ENCODE measurements at regions not wholly inside any gene's neighbourhood (a gene's known extent, or its start where the extent isn't known, plus 50 kb on each side); places are given as distances from the start of the nearest gene placed in this dataset.

DNA sequence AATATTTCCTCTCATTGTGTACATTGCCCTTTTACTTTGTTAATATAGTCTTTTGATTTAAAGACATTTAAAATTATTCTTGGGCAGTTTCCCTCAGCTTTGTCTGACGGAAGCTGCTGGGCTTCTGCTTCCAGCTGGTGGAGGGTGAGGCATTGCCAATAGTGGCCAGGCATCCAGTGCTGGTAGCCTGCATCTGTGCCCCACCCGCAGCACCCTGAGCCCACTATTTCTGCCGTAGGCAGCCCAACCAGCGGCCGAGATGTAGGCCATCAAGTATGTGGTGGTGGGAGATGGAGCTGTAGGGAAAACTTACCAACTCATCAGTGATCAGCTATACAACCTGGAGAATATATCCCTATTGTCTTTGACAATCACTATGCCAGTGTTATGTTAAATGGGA is 226.0 kb upstream of the SYNCRIP start:
- peaks cover 0 to 8% (median 0%) of the 10 kb centered on the region in 12 donors for H3K9me3 ChIP-seq
- no peaks in the 10 kb centered on the region for H3K36me3 ChIP-seq
- H3K4me1 ChIP-seq = peaks cover 0 to 33% (median 10%) of the 10 kb centered on the region in 12 donors
- no peak overlapping the region for H3K4me3 ChIP-seq
- WGBS, 4 donors = 85 to 94% (median 90%) methylated on average over 5 of the region's 5 CpGs
- TF ChIP-seq, protein P1, sequence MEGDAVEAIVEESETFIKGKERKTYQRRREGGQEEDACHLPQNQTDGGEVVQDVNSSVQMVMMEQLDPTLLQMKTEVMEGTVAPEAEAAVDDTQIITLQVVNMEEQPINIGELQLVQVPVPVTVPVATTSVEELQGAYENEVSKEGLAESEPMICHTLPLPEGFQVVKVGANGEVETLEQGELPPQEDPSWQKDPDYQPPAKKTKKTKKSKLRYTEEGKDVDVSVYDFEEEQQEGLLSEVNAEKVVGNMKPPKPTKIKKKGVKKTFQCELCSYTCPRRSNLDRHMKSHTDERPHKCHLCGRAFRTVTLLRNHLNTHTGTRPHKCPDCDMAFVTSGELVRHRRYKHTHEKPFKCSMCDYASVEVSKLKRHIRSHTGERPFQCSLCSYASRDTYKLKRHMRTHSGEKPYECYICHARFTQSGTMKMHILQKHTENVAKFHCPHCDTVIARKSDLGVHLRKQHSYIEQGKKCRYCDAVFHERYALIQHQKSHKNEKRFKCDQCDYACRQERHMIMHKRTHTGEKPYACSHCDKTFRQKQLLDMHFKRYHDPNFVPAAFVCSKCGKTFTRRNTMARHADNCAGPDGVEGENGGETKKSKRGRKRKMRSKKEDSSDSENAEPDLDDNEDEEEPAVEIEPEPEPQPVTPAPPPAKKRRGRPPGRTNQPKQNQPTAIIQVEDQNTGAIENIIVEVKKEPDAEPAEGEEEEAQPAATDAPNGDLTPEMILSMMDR (IDR thresholded peaks at IDR 0.05) = no peak
- no peak for TF ChIP-seq POLR2A (IDR thresholded peaks at IDR 0.05)
- no peaks in the 10 kb centered on the region for H3K27me3 ChIP-seq
- ATAC-seq (no peak), DNase-seq (no peak)
- intact Hi-C loops (cut with DNase I) = no loop called here
- H3K27ac ChIP-seq = no peak overlapping the region

DNA sequence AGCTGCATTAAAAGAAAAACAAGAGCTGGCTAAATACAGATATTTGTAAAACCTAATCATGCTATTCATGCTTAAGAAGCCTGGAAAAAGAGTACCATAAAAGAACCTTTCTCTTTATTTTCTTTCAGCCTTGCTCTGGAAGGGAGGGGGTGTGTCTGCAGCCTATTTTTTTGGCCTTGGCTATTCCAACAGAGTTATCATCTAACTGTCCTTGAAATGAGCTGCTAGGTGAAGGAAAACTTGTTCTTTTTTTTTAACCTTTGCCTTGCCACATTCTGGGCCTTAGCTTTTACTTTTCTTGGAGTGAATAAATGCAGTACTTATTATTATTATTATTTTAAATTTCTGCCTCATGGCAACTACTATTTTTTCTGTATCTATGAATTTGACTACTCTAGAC is 224.9 kb upstream of the SYNCRIP start:
- Histone ChIP-seq H3K4me3 (no peak overlapping the region), H3K9me3 (no peaks in the 10 kb centered on the region), H3K27ac (peak overlapping the region in 2 of 12 donors; percentile 44 to 80), H3K27me3 (no peaks in the 10 kb centered on the region), H3K4me1 (peaks cover 0 to 33% (median 10%) of the 10 kb centered on the region in 12 donors), H3K36me3 (no peaks in the 10 kb centered on the region)
- TF ChIP-seq POLR2A (IDR thresholded peaks at IDR 0.05) = no peak
- TF ChIP-seq, protein P1 (IDR thresholded peaks at IDR 0.05) = no peak
- no peak for ATAC-seq
- no peak for DNase-seq
- intact Hi-C loops (cut with DNase I) = no loop called here

GRCh38 chr6:85866758-85867401 is 224.2 kb upstream of the SYNCRIP start:
- intact Hi-C loops (cut with DNase I) = no loop called here
- TF ChIP-seq POLR2A (IDR thresholded peaks at IDR 0.05) = no peak
- TF ChIP-seq, protein P1 (IDR thresholded peaks at IDR 0.05) = no peak
- WGBS, 4 donors = 67 to 79% (median 76%) methylated on average over 10 of the region's 10 CpGs
- no peak for DNase-seq
- Histone ChIP-seq H3K4me1 (peaks cover 0 to 33% (median 10%) of the 10 kb centered on the region in 12 donors), H3K27ac (peak overlapping the region in 3 of 12 donors; percentile 44 to 80 (median 48)), H3K27me3 (no peaks in the 10 kb centered on the region), H3K36me3 (no peaks in the 10 kb centered on the region), H3K4me3 (peak overlapping the region in 5 of 12 donors; percentile 39 to 61 (median 47)), H3K9me3 (no peaks in the 10 kb centered on the region)
- peak in 2 of 4 donors; percentile 28 to 37 for ATAC-seq

DNA sequence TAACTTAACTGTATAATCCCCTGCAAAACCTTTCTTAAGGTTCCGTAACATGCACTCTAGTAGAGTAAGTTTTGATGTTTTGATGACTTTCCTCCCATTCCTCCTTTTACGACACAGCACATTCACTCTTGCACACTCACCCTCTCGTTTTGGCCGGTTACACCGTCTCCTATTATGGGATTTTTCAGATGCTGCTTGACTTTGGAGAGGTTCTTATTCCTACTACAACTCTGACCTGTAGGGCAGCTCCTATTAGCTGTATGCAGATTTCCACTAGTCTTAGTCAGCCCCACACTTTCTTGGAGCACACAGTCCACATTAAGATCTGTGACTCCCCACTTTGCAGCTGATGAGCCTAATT is 223.7 kb upstream of the SYNCRIP start:
- no peaks in the 10 kb centered on the region for H3K9me3 ChIP-seq
- H3K4me3 ChIP-seq = peak overlapping the region in 11 of 12 donors; percentile 16 to 61 (median 45)
- ATAC-seq = peak in 3 of 4 donors; percentile 38 to 58 (median 39)
- no peaks in the 10 kb centered on the region for H3K36me3 ChIP-seq
- intact Hi-C loops (cut with DNase I) = no loop called here
- no peak for TF ChIP-seq POLR2A (IDR thresholded peaks at IDR 0.05)
- peaks cover 0 to 33% (median 10%) of the 10 kb centered on the region in 12 donors for H3K4me1 ChIP-seq
- H3K27me3 ChIP-seq = no peaks in the 10 kb centered on the region
- 35 to 50% (median 46%) methylated on average over 5 of the region's 5 CpGs for WGBS, 4 donors
- peak overlapping the region in 6 of 12 donors; percentile 9 to 80 (median 42) for H3K27ac ChIP-seq
- DNase-seq = no peak
